ENCODE measurements at regions not wholly inside any gene's neighbourhood (a gene's known extent, or its start where the extent isn't known, plus 50 kb on each side); places are given as distances from the start of the nearest gene placed in this dataset.

DNA sequence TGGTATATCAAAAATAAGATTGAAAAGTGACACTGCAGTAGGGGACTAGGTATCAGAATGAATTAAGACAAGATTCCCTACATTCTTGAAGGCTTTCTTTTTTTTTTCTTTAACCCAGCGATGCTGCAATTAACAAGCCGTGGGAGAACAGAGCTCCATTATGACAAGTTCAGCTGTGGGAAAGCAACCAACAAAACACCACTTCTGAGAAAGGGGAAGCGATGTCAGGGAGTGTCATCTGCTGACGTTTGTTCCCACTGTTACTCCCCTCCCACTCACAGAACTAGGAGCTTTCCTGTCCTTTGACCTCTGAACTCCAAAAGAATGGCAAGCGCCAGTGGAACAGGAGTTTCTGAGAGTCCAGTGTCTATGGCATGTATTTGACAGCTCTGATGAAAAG, 90.2 kb upstream of the SLITRK2 start:
- Histone ChIP-seq H3K9me3 (ENCODE audit: low read length) (no peaks in the 10 kb centered on the region), H3K27ac (ENCODE audit: low read depth, low read length) (no peak overlapping the region), H3K27me3 (ENCODE audit: insufficient read depth, low read length, poor library complexity, severe bottlenecking) (no peaks in the 10 kb centered on the region), H3K4me1 (ENCODE audit: insufficient read depth, low read length) (no peaks in the 10 kb centered on the region), H3K4me3 (ENCODE audit: low read length) (no peak overlapping the region), H3K36me3 (ENCODE audit: insufficient read depth, low read length) (no peaks in the 10 kb centered on the region)
- peaks cover 0 to 4% (median 0%) of the 10 kb centered on the region in 5 donors for H3K9me3 Mint-ChIP-seq
- no peaks in the 10 kb centered on the region for H3K36me3 Mint-ChIP-seq
- no peak overlapping the region for H3K27ac Mint-ChIP-seq
- H3K4me1 Mint-ChIP-seq: no peaks in the 10 kb centered on the region
- DNase-seq: no peak
- ChIA-PET POLR2A (no interaction called here), CTCF (no interaction called here)
- no peaks in the 10 kb centered on the region for H3K27me3 Mint-ChIP-seq
- H3K4me3 Mint-ChIP-seq: no peak overlapping the region

DNA sequence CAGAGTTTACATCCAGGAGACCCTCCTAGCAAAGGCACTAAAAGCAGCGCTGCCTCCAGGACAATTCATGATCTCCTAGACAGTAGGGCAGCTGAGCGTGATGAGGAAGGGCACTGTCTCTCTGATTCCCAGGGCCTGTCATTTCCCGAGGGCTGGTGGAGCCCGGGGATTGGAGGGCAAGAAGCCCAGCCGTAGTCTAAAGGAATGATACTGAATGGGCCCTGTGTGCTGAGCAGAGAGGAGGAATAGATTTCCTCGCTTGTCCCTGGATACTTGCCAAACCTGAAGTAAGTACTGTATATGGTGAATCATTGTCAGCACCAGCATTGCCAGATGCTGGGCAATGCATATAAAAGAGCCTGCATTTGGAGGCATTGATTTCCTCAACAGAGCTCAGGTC, 88.0 kb upstream of the SLITRK2 start:
- Histone ChIP-seq H3K27me3 (ENCODE audit: insufficient read depth, low read length, poor library complexity, severe bottlenecking) (no peaks in the 10 kb centered on the region), H3K27ac (ENCODE audit: low read depth, low read length) (no peak overlapping the region), H3K9me3 (ENCODE audit: low read length) (no peaks in the 10 kb centered on the region), H3K36me3 (ENCODE audit: insufficient read depth, low read length) (no peaks in the 10 kb centered on the region), H3K4me3 (ENCODE audit: low read length) (no peak overlapping the region), H3K4me1 (ENCODE audit: insufficient read depth, low read length) (no peaks in the 10 kb centered on the region)
- ChIA-PET POLR2A (no interaction called here), CTCF (no interaction called here)
- Mint-ChIP-seq H3K36me3 (no peaks in the 10 kb centered on the region), H3K27ac (no peak overlapping the region), H3K27me3 (no peaks in the 10 kb centered on the region), H3K4me1 (no peaks in the 10 kb centered on the region), H3K4me3 (no peak overlapping the region), H3K9me3 (peaks cover 0 to 4% (median 0%) of the 10 kb centered on the region in 5 donors)
- DNase-seq: no peak

DNA sequence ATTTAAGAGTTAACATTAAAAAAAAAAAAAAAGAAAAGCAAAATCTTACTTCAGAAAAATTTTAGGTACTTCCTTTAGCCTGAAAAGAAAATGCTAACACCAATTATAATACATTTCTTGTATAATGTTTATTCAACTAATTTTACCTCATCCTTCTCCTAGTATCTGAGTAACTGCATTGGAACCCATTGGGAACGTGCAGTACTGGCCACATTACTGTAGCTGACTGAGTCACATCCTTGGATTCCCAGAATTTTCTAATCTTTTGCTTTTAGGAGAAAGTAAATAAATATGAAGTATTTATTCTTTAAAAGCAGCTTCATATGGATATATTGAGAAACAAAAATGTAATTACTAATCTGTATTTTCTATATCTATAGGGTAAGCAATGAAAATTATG, 82.6 kb upstream of the SLITRK2 start:
- Mint-ChIP-seq H3K4me3 (no peak overlapping the region), H3K27ac (no peak overlapping the region), H3K27me3 (no peaks in the 10 kb centered on the region), H3K36me3 (no peaks in the 10 kb centered on the region), H3K9me3 (peaks cover 0 to 4% (median 0%) of the 10 kb centered on the region in 5 donors), H3K4me1 (no peaks in the 10 kb centered on the region)
- Histone ChIP-seq H3K27ac (ENCODE audit: low read depth, low read length) (no peak overlapping the region), H3K27me3 (ENCODE audit: insufficient read depth, low read length, poor library complexity, severe bottlenecking) (no peaks in the 10 kb centered on the region), H3K4me3 (ENCODE audit: low read length) (no peak overlapping the region), H3K4me1 (ENCODE audit: insufficient read depth, low read length) (no peaks in the 10 kb centered on the region), H3K36me3 (ENCODE audit: insufficient read depth, low read length) (no peaks in the 10 kb centered on the region), H3K9me3 (ENCODE audit: low read length) (no peaks in the 10 kb centered on the region)
- ChIA-PET CTCF (no interaction called here), POLR2A (no interaction called here)
- no peak for DNase-seq

DNA sequence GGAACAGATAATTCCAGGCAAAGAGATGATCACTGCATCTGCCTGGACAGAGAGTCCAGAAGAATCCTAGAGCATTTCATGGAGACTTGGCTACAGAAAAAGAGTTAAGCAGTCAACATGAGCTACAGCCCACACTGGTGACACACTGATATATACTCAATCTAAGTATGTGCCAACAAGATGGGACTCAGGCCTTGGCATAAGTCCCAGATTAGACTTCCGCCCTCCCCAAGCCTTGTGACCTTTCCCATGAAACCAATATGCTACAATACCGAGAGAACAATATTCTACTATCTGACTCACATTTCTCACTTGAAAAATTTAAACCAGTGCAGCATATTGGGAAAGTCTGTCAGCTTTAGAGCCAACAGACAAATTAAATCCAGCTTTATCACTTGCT, 65.7 kb upstream of the SLITRK2 start:
- H3K4me3 ChIP-seq (ENCODE audit: low read length): no peak overlapping the region
- H3K4me1 ChIP-seq (ENCODE audit: insufficient read depth, low read length): no peaks in the 10 kb centered on the region
- no peaks in the 10 kb centered on the region for H3K27me3 ChIP-seq (ENCODE audit: insufficient read depth, low read length, poor library complexity, severe bottlenecking)
- H3K36me3 Mint-ChIP-seq: no peaks in the 10 kb centered on the region
- no peak overlapping the region for H3K27ac ChIP-seq (ENCODE audit: low read depth, low read length)
- H3K9me3 Mint-ChIP-seq: peaks cover 0 to 3% (median 0%) of the 10 kb centered on the region in 5 donors
- ChIA-PET CTCF (no interaction called here), POLR2A (no interaction called here)
- H3K36me3 ChIP-seq (ENCODE audit: insufficient read depth, low read length): no peaks in the 10 kb centered on the region
- H3K9me3 ChIP-seq (ENCODE audit: low read length): no peaks in the 10 kb centered on the region
- DNase-seq: no peak
- no peak overlapping the region for H3K4me3 Mint-ChIP-seq
- no peak overlapping the region for H3K27ac Mint-ChIP-seq
- no peaks in the 10 kb centered on the region for H3K4me1 Mint-ChIP-seq
- peaks cover 0 to 1% of the 10 kb centered on the region in 2 donors for H3K27me3 Mint-ChIP-seq
